Esophagus squamous epithelium (tissue), 5 donors: ENCODE measurements at regions not wholly inside any gene's neighbourhood (a gene's known extent, or its start where the extent isn't known, plus 50 kb on each side); places are given as distances from the start of the nearest gene placed in this dataset.

Experiments used
- DNase-seq: peaks from one replicate; lab custom pipeline; 2025; lab: John Stamatoyannopoulos, UW
- H3K27ac ChIP-seq, 4 donors: fragments of 200-600 bp; sonication (generic); one replicate each; pipeline ENCODE4 v1.5.1; 2016 to 2019; ENCODE audit warnings: mild to moderate bottlenecking in 1 of 4
- H3K27me3 ChIP-seq, 4 donors: fragments of 200-600 bp; sonication (generic); 1 replicate in 3 of 4; 2 replicates in 1 of 4; pipeline versions ENCODE4 v1.5.1 to v1.6.0; 2017 to 2021; ENCODE audit warnings: antibody characterized with exemption in 1 of 4
- H3K36me3 ChIP-seq, 3 donors: fragments of 200-600 bp; sonication (generic); one replicate each; pipeline ENCODE4 v1.5.1; 2016 to 2019
- H3K4me1 ChIP-seq, 3 donors: fragments of 200-600 bp; sonication (generic); one replicate each; pipeline ENCODE4 v1.5.1; 2017 to 2019
- H3K4me3 ChIP-seq, 4 donors: fragments of 200-600 bp; sonication (generic); 1 replicate in 3 of 4; 2 replicates in 1 of 4; pipeline ENCODE4 v1.5.1; 2016 to 2019; ENCODE audit warnings: mild to moderate bottlenecking in 2 of 4, moderate library complexity in 1 of 4
- H3K9me3 ChIP-seq, 3 donors: fragments of 200-600 bp; sonication (generic); one replicate each; pipeline ENCODE4 v1.5.1; 2016 to 2019
- CTCF ChIP-seq, 6 experiments: fragments of 450-650 bp in 4 of 6; fragments of 200-600 bp in 2 of 6; sonication (generic) in 2 of 6; IDR thresholded peaks; one replicate each; pipeline ENCODE4 v1.5.1; 2016 to 2019; ENCODE audit warnings: antibody characterized with exemption in 6 of 6, mild to moderate bottlenecking in 4 of 6, moderate library complexity in 4 of 6
- POLR2A ChIP-seq, 4 donors: fragments of 450-650 bp; IDR thresholded peaks; one replicate each; pipeline ENCODE4 v1.6.1; 2017; ENCODE audit warnings: antibody characterized with exemption in 4 of 4, mild to moderate bottlenecking in 4 of 4, moderate library complexity in 3 of 4
- WGBS, 2 donors: methylation state at CpG; one replicate each; pipeline ENCODE4 v1.1.5; 2018; 5-methylcytosine and 5-hydroxymethylcytosine counted together
- intact Hi-C: fragments of 100-400 bp; cut with DNase I; formaldehyde crosslinking; loops from one replicate; pipeline ENCODE4 v1.15.0; 2022
- donor health status: DM: yes; HTN: yes; CAD: no.

DNA sequence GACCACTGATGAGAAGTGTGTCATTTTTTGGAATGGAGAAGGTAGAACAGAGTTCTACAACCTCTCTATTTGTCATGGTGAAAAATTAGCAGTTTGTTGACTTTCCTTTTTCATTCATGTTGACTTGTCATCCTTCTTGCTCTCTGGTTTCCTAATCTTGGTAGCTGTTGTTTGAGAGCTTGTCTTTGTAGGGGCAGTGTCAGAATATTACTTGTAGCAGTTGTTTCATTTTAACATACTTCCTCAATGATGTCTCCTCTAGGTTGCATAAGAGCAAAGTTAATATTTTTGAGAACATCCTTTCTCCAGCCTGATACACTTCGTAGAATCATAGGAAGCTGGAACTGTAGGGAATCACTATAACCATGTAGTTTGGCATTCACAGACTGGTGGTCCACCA, 368.2 kb upstream of the FANCL start:
- TF ChIP-seq POLR2A (IDR thresholded peaks at IDR 0.05), result no peak
- TF ChIP-seq CTCF (IDR thresholded peaks at IDR 0.05), result no peak
- Histone ChIP-seq H3K27me3 (no peaks in the 10 kb centered on the region), H3K4me3 (no peak overlapping the region), H3K36me3 (no peaks in the 10 kb centered on the region), H3K9me3 (no peaks in the 10 kb centered on the region), H3K27ac (no peak overlapping the region), H3K4me1 (no peaks in the 10 kb centered on the region)
- DNase-seq, result no peak
- WGBS, 2 donors, result 58 to 70% methylated on average over 1 of the region's 1 CpG
- intact Hi-C loops, result no loop called here

- intact Hi-C loops, result no loop called here
- no peak overlapping the region for H3K4me3 ChIP-seq
- H3K27ac ChIP-seq, result no peak overlapping the region
- no peaks in the 10 kb centered on the region for H3K9me3 ChIP-seq
- WGBS, 2 donors, result 25 to 32% methylated on average over 1 of the region's 1 CpG
- no peaks in the 10 kb centered on the region for H3K36me3 ChIP-seq
- H3K4me1 ChIP-seq, result no peaks in the 10 kb centered on the region
- TF ChIP-seq POLR2A (IDR thresholded peaks at IDR 0.05), result no peak
- no peak for TF ChIP-seq CTCF (IDR thresholded peaks at IDR 0.05)
- DNase-seq, result no peak
- H3K27me3 ChIP-seq, result no peaks in the 10 kb centered on the region
Measured at GRCh38 chr2:58608146-58608545, 367.0 kb upstream of the FANCL start.

DNA sequence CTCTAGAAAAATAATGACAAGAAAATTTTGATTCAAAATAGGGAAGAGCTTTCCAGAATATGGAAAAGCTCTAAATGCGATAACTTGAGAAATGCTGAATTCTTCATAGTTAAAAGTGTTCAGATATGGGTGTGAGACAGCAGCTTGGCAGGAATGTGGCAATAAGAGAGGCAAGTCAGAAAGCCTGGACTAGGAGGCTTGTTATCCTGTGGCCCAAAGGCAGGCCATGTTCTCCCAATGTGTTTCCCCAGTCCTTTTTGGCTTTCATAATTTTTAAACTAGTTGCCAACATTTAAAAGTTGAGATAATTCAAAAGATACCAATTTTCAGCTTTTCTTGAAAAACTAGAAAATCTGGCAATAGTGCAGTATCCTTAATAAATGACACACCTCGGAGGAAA, 366.3 kb upstream of the FANCL start:
- 67 to 89% methylated on average over 2 of the region's 2 CpGs for WGBS, 2 donors
- H3K27ac ChIP-seq, result no peak overlapping the region
- intact Hi-C loops, result no loop called here
- no peak overlapping the region for H3K4me3 ChIP-seq
- no peaks in the 10 kb centered on the region for H3K4me1 ChIP-seq
- TF ChIP-seq POLR2A (IDR thresholded peaks at IDR 0.05) (no peak), CTCF (IDR thresholded peaks at IDR 0.05) (no peak)
- H3K36me3 ChIP-seq, result no peaks in the 10 kb centered on the region
- H3K27me3 ChIP-seq, result no peaks in the 10 kb centered on the region
- no peak for DNase-seq
- H3K9me3 ChIP-seq, result no peaks in the 10 kb centered on the region

- H3K4me1 ChIP-seq, result no peaks in the 10 kb centered on the region
- no peak for DNase-seq
- TF ChIP-seq POLR2A (IDR thresholded peaks at IDR 0.05), result no peak
- no peak for TF ChIP-seq CTCF (IDR thresholded peaks at IDR 0.05)
- intact Hi-C loops, result no loop called here
- no peak overlapping the region for H3K27ac ChIP-seq
- H3K36me3 ChIP-seq, result no peaks in the 10 kb centered on the region
- H3K9me3 ChIP-seq, result no peaks in the 10 kb centered on the region
- H3K27me3 ChIP-seq, result no peaks in the 10 kb centered on the region
- no peak overlapping the region for H3K4me3 ChIP-seq
Measured at GRCh38 chr2:58606799-58607198, 365.7 kb upstream of the FANCL start.

- H3K4me3 ChIP-seq, result no peak overlapping the region
- no peak for TF ChIP-seq POLR2A (IDR thresholded peaks at IDR 0.05)
- TF ChIP-seq CTCF (IDR thresholded peaks at IDR 0.05), result no peak
- DNase-seq, result no peak
- 24 to 57% methylated on average over 1 of the region's 1 CpG for WGBS, 2 donors
- no peaks in the 10 kb centered on the region for H3K27me3 ChIP-seq
- no peaks in the 10 kb centered on the region for H3K4me1 ChIP-seq
- intact Hi-C loops, result no loop called here
- no peaks in the 10 kb centered on the region for H3K36me3 ChIP-seq
- no peaks in the 10 kb centered on the region for H3K9me3 ChIP-seq
- H3K27ac ChIP-seq, result no peak overlapping the region
Measured at GRCh38 chr2:58604096-58604495, 363.0 kb upstream of the FANCL start.
